Hepatic stellate cell (primary cell): ENCODE measurements at regions not wholly inside any gene's neighbourhood (a gene's known extent, or its start where the extent isn't known, plus 50 kb on each side); places are given as distances from the start of the nearest gene placed in this dataset.

Experiments used
- DNase-seq: peaks from one replicate; pipeline ENCODE4 v3.0.0; 2011; ENCODE audit warnings: low spot score

DNA sequence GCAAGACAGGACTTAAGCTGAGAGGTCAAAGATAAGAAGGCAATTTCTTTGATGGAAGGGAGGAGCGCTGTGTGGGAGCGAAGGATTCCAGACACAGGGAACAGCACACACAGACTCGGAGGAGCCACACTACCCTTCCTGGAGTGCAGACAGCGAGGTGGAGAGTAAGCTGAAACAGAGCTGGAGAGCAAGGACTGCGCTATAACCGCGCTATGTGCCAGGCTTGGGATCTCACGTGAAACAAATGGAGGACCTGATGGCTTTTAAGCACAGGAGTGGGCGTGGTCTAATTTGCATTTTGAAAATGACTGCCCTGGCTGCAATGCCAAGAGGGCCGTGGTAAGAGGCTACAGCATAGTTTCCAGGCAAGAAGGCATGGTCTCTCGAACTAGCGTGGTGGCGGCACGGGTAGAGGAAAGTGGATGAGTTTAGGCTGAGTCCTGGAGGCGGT lies 113.9 kb upstream of the SORBS2 start:
- no peak for DNase-seq

- no peak for DNase-seq
These were observed 119.4 kb upstream of the SORBS2 start for GRCh38 chr4:185931375-185931774.

DNA sequence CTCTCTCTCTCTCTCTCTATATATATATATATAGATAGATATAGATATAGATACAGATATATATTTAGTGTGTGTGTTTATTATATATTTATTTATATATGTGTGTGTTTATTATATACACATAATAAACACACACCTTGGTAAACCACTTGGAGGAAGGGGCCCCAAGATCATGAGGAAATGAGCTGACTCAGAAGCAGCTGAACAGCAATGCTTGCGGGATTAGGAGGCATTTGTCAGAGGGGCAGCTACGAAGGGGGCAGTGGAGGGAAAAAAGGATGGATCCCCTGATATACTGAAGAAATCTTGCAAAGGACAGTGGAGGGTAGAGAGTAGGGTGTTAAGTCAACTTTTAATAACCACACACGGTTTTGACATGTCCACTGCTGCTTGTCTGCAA lies 120.0 kb upstream of the SORBS2 start:
- no peak for DNase-seq

GRCh38 chr4:185932491-185932890 lies 120.5 kb upstream of the SORBS2 start:
- DNase-seq, result peak; percentile 14

DNA sequence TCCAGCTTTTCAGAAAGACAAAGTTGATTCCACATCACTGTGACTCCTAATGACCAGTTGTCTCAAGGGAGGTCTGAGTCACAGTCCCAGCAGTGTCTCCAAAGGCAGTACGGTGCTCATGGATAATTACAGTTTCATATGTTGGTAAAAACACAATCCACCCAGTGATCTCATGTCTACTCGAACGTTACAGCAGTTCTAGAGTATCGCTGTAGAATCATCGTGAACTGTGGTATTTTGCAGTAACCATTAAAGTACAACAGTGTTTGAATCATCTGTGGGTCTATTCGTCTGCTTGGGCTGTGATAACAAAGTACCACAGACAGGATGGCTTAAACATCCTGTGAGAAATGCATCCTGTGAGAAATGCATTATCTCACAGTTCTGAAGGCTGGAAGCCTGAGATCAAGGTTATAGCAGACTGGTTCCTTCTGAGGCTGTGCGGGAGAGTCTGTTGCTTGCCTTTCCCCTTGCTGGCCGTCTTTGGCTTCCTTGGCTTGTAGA lies 121.1 kb upstream of the SORBS2 start:
- peak; percentile 47 for DNase-seq

DNA sequence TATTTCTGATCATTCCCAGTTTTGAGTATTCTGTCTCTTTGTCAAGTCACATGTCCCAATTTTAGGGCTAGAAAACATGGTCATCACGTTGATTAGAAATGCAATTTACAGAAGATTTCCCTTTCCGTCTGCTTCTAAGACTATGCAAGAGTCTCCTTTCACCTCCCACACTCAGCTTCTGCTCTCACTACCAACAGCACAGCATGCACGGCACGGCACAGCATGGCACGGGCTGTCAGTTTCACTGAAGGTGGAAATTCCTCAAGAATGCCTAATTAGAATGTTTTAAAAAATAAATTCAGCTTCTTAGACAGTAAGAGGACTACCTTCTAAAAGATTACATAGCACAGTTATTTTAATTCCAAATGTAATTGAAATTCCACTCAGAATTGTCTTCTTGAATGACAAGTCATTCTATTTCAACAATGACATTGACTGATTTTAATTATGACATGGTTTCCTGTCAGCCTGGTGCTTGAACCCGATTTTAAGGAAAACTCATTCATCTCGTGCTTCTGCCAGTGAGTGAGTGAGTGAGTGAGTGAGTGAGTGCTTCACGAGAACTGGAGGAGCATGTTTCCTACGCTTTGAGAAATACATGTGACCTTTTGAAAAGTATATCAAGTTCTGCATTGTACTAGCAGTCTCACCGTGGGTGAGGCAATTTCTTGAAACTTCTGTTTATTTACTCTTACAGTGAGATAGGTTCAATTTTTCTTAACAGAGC lies 124.8 kb upstream of the SORBS2 start:
- DNase-seq, result no peak

- DNase-seq, result no peak
These were observed 126.7 kb upstream of the SORBS2 start for GRCh38 chr4:185938654-185939053.

DNA sequence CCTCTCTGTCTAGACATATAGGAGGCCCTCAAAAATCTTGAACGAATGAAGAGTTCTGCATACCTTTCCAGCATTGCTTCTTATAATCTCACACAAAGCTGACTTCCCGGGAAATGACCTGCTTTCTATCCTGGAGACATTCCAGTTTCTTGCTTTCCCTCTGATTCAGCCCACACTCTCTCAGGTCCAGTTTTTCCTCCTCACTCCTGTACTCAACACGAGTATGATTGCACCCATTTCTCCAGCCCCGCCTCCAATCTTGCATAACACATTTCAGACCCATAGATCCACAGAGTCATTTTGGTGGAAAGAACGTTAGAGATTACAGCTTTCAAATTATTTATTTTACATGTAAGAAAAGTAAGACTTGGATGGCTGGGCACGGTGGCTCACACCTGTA lies 127.5 kb upstream of the TLR3 start:
- no peak for DNase-seq

GRCh38 chr4:185945252-185945651 lies 123.7 kb upstream of the TLR3 start:
- no peak for DNase-seq

DNA sequence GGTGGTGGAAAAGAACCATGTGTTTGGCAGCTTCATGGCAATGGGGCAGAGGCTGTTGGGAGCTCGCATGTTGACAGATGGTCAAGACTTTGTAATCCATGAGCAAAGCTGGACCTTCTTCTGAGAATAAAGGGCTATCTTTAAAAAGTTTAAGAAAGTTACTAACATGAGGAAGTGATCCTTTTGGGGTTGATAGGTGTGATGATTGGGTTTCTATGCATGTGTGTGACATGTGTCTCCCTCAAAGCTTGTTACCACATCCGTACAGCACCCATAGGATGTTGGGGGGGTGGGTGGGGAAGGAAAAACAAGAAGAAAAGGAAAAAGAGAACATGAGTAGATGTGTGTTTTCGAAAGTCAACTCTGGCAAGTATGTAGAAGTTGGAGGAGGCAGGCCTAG lies 123.0 kb upstream of the TLR3 start:
- no peak for DNase-seq

DNA sequence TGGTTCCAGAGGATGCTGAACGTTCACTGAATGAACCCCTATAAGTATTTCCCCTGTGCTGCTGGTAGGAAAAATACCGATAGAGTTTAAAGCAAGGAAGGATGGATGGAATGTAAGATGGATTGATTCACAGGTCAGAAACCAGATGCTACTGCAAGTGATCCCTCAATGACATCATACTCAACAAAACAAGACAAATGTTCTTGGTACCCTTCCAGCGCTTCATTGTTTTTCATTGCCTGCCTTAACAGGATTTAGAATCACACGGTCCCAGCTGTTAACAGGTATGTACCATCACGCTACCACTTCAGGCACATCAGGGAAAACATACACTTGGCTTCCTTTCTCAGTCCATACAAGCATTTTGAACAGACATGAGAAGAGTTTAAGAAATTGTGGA lies 118.1 kb upstream of the TLR3 start:
- DNase-seq, result no peak

- no peak for DNase-seq
These were observed 113.7 kb upstream of the TLR3 start for GRCh38 chr4:185955151-185955770.

GRCh38 chr4:185955826-185956543 lies 113.0 kb upstream of the TLR3 start:
- DNase-seq, result no peak

GRCh38 chr4:185956544-185956940 lies 112.4 kb upstream of the TLR3 start:
- no peak for DNase-seq

- no peak for DNase-seq
These were observed 110.7 kb upstream of the TLR3 start for GRCh38 chr4:185958094-185958747.

DNA sequence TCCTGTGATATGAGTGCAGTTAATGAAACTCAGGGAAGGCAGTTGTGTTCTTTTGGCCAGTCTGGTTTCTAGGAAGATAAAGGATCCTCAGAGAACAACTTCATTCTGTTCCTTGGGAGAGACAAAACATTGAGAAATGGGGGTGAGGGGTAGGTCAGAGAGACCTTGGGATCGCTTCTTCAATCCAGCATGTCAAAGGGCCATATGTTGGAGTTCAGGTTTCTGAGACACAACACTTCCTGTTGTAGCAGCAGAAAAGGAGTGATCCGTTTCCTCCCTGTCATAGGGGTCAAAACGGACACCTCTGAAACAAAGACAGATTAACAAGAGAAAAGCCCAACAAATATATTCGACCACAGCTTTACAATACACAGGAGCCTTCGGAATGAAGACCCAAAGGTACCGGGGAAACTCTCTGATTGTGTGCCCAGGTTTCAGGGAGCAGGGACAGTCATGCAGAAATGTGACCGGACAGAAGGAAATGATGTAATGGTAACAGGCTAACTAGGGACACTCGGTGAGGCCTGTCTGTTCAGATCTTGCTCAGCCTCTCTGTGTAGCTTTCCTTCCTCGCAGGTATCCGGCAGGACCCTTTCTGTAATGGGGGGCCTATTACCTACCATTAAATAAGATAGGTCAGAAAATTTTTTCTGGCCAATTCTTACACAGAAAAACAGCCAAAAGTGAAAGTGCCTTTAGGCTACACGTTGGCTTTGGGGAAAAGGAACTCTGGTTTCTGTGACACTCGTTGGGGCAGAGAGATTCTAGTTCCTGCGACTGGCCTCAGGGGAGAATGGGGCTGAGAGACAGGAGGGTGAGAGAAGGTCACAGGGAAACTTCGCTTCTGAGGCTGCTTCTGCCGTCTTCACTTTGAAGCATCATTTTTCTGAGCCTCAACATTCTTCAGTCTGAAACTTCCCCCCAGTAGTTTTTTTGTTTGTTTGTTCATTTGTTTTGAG lies 103.3 kb upstream of the TLR3 start:
- no peak for DNase-seq

DNA sequence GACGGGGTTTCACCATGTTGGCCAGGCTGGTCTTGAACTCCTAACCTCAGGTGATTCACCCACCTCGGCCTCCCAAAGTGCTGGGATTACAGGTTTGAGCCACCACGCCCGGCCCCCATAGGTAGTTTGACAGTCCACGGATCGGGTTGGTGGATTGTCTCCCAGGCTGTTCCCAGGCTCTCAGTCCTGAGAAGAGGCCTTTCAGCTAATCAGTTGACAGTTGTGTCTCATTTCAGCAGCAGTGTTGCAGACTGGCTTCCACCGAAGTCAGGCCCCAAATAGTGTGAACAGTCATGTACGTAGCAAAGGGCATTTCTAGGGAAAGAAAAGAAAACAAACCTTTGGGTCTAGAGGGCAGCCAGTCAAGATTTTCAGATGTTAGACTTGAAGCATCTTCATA lies 102.4 kb upstream of the TLR3 start:
- no peak for DNase-seq

GRCh38 chr4:185966997-185967775 lies 101.8 kb upstream of the TLR3 start:
- no peak for DNase-seq

DNA sequence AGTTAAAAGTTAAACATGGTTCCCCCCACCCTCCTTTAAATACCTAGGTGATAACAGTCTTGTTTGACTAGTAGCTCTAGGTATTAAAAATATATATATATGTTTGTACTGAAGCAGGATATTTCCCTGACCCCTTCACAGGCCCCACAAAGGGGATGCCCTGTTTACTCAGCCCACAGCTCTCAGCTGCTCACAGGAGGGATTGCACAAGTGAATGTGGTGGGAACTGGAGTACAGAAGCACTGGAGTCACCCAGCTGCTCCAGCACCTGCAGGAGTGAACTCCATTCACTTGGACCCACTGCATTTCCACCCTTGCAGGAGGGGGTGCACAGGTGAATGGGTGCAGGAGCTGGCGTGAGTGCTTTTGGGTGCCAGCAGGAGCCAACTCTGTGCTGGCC lies 99.3 kb upstream of the TLR3 start:
- DNase-seq, result no peak

GRCh38 chr4:185987961-185988627 lies 80.9 kb upstream of the TLR3 start:
- DNase-seq, result peak; percentile 17
